Tibial nerve (tissue), 4 donors: ENCODE measurements at regions not wholly inside any gene's neighbourhood (a gene's known extent, or its start where the extent isn't known, plus 50 kb on each side); places are given as distances from the start of the nearest gene placed in this dataset.

ENCODE experiments used
- EP300 ChIP-seq, 2 donors: sonication (generic); formaldehyde crosslinking; IDR thresholded peaks; one replicate each; pipeline ENCODE4 v1.6.1; 2017; ENCODE audit warnings: antibody characterized with exemption in 2 of 2, mild to moderate bottlenecking in 1 of 2
- POLR2A ChIP-seq, 2 donors: fragments of 450-650 bp; IDR thresholded peaks; one replicate each; pipeline ENCODE4 v1.6.1; 2017; ENCODE audit warnings: antibody characterized with exemption in 2 of 2, mild to moderate bottlenecking in 2 of 2, moderate library complexity in 2 of 2
- TF ChIP-seq, protein P1 (sequence below), 5 experiments: fragments of 200-600 bp in 3 of 5; fragments of 450-650 bp in 2 of 5; sonication (generic) in 3 of 5; IDR thresholded peaks; one replicate each; pipeline ENCODE4 v1.5.1; 2016 to 2019; ENCODE audit warnings: antibody characterized with exemption in 5 of 5, mild to moderate bottlenecking in 3 of 5, moderate library complexity in 2 of 5

- TF ChIP-seq POLR2A (IDR thresholded peaks at IDR 0.05) = no peak
- TF ChIP-seq, protein P1, sequence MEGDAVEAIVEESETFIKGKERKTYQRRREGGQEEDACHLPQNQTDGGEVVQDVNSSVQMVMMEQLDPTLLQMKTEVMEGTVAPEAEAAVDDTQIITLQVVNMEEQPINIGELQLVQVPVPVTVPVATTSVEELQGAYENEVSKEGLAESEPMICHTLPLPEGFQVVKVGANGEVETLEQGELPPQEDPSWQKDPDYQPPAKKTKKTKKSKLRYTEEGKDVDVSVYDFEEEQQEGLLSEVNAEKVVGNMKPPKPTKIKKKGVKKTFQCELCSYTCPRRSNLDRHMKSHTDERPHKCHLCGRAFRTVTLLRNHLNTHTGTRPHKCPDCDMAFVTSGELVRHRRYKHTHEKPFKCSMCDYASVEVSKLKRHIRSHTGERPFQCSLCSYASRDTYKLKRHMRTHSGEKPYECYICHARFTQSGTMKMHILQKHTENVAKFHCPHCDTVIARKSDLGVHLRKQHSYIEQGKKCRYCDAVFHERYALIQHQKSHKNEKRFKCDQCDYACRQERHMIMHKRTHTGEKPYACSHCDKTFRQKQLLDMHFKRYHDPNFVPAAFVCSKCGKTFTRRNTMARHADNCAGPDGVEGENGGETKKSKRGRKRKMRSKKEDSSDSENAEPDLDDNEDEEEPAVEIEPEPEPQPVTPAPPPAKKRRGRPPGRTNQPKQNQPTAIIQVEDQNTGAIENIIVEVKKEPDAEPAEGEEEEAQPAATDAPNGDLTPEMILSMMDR (IDR thresholded peaks at IDR 0.05) = no peak
- no peak for TF ChIP-seq EP300 (IDR thresholded peaks at IDR 0.05)
Measured at GRCh38 chr2:180128861-180129260, 121.8 kb upstream of the CWC22 start.
